ENCODE measurements at regions not wholly inside any gene's neighbourhood (a gene's known extent, or its start where the extent isn't known, plus 50 kb on each side); places are given as distances from the start of the nearest gene placed in this dataset.

GRCh38 chr1:83676106-83676505, 322.8 kb downstream of the TTLL7 start:
- H3K4me3 ChIP-seq = no peak overlapping the region
- H3K4me1 ChIP-seq = no peaks in the 10 kb centered on the region
- WGBS = 93% methylated on average over 3 of the region's 3 CpGs
- no peaks in the 10 kb centered on the region for H3K9me3 ChIP-seq
- H3K27me3 ChIP-seq = no peaks in the 10 kb centered on the region
- no peaks in the 10 kb centered on the region for H3K36me3 ChIP-seq
- H3K27ac ChIP-seq = no peak overlapping the region
- no peak for TF ChIP-seq POLR2AphosphoS5 (IDR thresholded peaks at IDR 0.05)
- TF ChIP-seq POLR2A (IDR thresholded peaks at IDR 0.05) = no peak
- TF ChIP-seq CTCF (IDR thresholded peaks at IDR 0.05) = no peak
- TF ChIP-seq EP300 (IDR thresholded peaks at IDR 0.05) = no peak
- DNase-seq (ENCODE audit: low spot score in 2 of 2) = no peak

- Histone ChIP-seq H3K36me3 (no peaks in the 10 kb centered on the region), H3K27ac (no peak overlapping the region), H3K27me3 (no peaks in the 10 kb centered on the region), H3K4me3 (no peak overlapping the region), H3K9me3 (no peaks in the 10 kb centered on the region), H3K4me1 (no peaks in the 10 kb centered on the region)
- WGBS = 78% methylated on average over 1 of the region's 1 CpG
- DNase-seq (ENCODE audit: low spot score in 2 of 2) = no peak
- TF ChIP-seq CTCF (IDR thresholded peaks at IDR 0.05) (no peak), POLR2AphosphoS5 (IDR thresholded peaks at IDR 0.05) (no peak), EP300 (IDR thresholded peaks at IDR 0.05) (no peak), POLR2A (IDR thresholded peaks at IDR 0.05) (no peak)
Observed at GRCh38 chr1:83673312-83673711, 325.6 kb downstream of the TTLL7 start.

- Histone ChIP-seq H3K4me3 (no peak overlapping the region), H3K36me3 (no peaks in the 10 kb centered on the region), H3K4me1 (no peaks in the 10 kb centered on the region), H3K9me3 (no peaks in the 10 kb centered on the region), H3K27ac (no peak overlapping the region), H3K27me3 (no peaks in the 10 kb centered on the region)
- TF ChIP-seq CTCF (IDR thresholded peaks at IDR 0.05) (no peak), EP300 (IDR thresholded peaks at IDR 0.05) (no peak), POLR2A (IDR thresholded peaks at IDR 0.05) (no peak), POLR2AphosphoS5 (IDR thresholded peaks at IDR 0.05) (no peak)
- DNase-seq (ENCODE audit: low spot score in 2 of 2) = no peak
Observed at GRCh38 chr1:83671586-83671985, 327.3 kb downstream of the TTLL7 start.

- Histone ChIP-seq H3K27me3 (no peaks in the 10 kb centered on the region), H3K9me3 (no peaks in the 10 kb centered on the region), H3K4me1 (no peaks in the 10 kb centered on the region), H3K27ac (no peak overlapping the region), H3K36me3 (no peaks in the 10 kb centered on the region), H3K4me3 (no peak overlapping the region)
- no peak for TF ChIP-seq CTCF (IDR thresholded peaks at IDR 0.05)
- TF ChIP-seq EP300 (IDR thresholded peaks at IDR 0.05) = no peak
- no peak for DNase-seq (ENCODE audit: low spot score in 2 of 2)
- 78% methylated on average over 2 of the region's 2 CpGs for WGBS
Observed at GRCh38 chr1:83670909-83671565, 327.9 kb downstream of the TTLL7 start.

GRCh38 chr1:83641796-83642443, 357.0 kb downstream of the TTLL7 start:
- peaks cover 15% of the 10 kb centered on the region for H3K4me1 ChIP-seq
- no peaks in the 10 kb centered on the region for H3K9me3 ChIP-seq
- H3K36me3 ChIP-seq = no peaks in the 10 kb centered on the region
- H3K4me3 ChIP-seq = no peak overlapping the region
- WGBS = 40% methylated on average over 5 of the region's 5 CpGs
- no peak for DNase-seq (ENCODE audit: low spot score in 2 of 2)
- no peak for TF ChIP-seq CTCF (IDR thresholded peaks at IDR 0.05)
- no peak for TF ChIP-seq EP300 (IDR thresholded peaks at IDR 0.05)
- no peak for TF ChIP-seq POLR2A (IDR thresholded peaks at IDR 0.05)
- no peak for TF ChIP-seq POLR2AphosphoS5 (IDR thresholded peaks at IDR 0.05)
- H3K27me3 ChIP-seq = no peaks in the 10 kb centered on the region
- peak overlapping the region; percentile 11 for H3K27ac ChIP-seq

All from suprapubic skin (tissue), 4 donors.